HEK293 (cell line): ENCODE measurements at regions not wholly inside any gene's neighbourhood (a gene's known extent, or its start where the extent isn't known, plus 50 kb on each side); places are given as distances from the start of the nearest gene placed in this dataset.

Experiments used
- CTCF ChIP-seq: fragments of 450-650 bp; formaldehyde crosslinking; IDR thresholded peaks from 2 replicates; pipeline ENCODE4 v1.5.1; 2016; ENCODE audit warnings: missing biosample characterization, missing genetic modification characterization
- ZNF175 ChIP-seq: fragments of 450-650 bp; formaldehyde crosslinking; IDR thresholded peaks from 2 replicates; pipeline ENCODE4 v1.5.1; 2016; ENCODE audit warnings: missing biosample characterization, missing genetic modification characterization
- ZNF341 ChIP-seq: fragments of 450-650 bp; formaldehyde crosslinking; IDR thresholded peaks from 2 replicates; pipeline ENCODE4; 2016; ENCODE audit warnings: low read depth, missing biosample characterization, missing genetic modification characterization
- ZNF660 ChIP-seq: fragments of 450-650 bp; IDR thresholded peaks from 2 replicates; pipeline ENCODE4 v1.5.1; 2018; ENCODE audit warnings: missing biosample characterization, mild to moderate bottlenecking, missing genetic modification characterization

GRCh38 chr1:82944822-82945221 is 1054.1 kb downstream of the TTLL7 start:
- TF ChIP-seq ZNF341 (tag by site-specific recombination) (no peak), CTCF (tag by site-specific recombination) (no peak), ZNF175 (no peak), ZNF660 (tag by site-specific recombination) (no peak)
